GM18505 (cell line): ENCODE measurements at regions not wholly inside any gene's neighbourhood (a gene's known extent, or its start where the extent isn't known, plus 50 kb on each side); places are given as distances from the start of the nearest gene placed in this dataset.

ENCODE experiments used
- ATAC-seq: cut with Tn5 transposase; IDR thresholded peaks from one replicate; pipeline ENCODE4 v1.9.1; 2021; ENCODE audit not compliant: unreplicated experiment
- POLR2A ChIP-seq: IDR thresholded peaks from 4 replicates; pipeline ENCODE4 v1.6.1; 2011; ENCODE audit warnings: borderline replicate concordance; ENCODE audit not compliant: insufficient read depth, insufficient read length; ENCODE audit errors: extremely low read depth

- ATAC-seq: no peak
- TF ChIP-seq POLR2A: no peak
These were observed 490.4 kb downstream of the PTPRC start for GRCh38 chr1:199129247-199129646.

DNA sequence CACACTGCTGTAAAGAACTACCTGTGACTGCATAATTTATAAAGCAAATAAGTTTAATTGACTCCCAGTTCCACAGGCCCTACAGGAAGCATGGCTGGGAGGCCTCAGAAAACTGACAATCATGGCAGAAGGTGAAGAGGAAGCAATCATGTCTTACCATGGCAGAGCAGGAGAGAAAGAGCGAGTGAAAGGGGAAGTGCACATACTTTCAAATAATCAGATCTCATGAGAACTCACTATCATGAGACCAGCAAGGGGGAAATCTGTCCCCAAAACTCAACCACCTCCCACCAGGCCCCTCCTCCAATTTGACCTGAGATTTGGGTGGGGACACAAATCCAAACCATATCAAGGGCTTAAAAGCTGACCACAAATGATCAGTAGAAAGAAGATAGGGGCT is 493.2 kb downstream of the PTPRC start:
- no peak for ATAC-seq
- no peak for TF ChIP-seq POLR2A

DNA sequence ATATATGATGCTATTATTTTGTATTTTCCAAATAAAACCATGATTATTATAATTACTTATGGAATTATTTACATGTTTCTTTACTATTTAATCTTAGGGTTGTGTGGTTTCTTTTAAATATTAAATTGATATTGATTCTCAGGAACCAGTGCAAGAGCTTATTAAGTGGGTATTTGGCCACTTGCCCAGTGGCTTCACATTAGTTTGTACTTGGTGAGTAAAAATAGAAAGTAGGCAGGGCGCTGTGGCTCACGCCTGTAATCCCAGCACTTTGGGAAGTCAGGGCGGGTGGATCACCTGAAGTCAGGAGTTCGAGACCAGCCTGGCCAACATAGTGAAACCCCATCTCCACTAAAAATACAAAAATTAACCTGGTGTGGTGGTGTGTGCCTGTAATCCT is 497.1 kb downstream of the PTPRC start:
- no peak for ATAC-seq
- no peak for TF ChIP-seq POLR2A

GRCh38 chr1:199138061-199138460 is 499.2 kb downstream of the PTPRC start:
- TF ChIP-seq POLR2A: no peak
- no peak for ATAC-seq

DNA sequence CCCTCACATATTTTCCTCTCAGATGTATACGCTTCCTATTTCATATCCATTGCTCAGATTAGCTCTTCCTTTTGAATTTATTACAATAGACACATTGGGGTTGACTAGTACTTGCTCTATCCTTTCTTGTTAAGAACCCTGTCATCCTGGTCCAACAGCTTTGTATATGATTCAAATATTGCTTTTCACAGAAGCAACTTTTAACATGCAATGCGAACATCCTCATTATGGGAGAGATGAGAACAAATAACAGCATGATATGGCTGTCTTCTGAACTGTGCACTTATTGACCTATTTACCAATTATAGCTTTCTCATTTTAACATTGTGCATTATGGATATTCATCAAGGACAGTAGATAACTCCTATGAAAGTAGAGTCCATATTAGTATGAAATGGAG is 510.8 kb downstream of the PTPRC start:
- no peak for ATAC-seq
- TF ChIP-seq POLR2A: no peak

GRCh38 chr1:199150756-199151155 is 511.9 kb downstream of the PTPRC start:
- no peak for TF ChIP-seq POLR2A
- ATAC-seq: no peak

DNA sequence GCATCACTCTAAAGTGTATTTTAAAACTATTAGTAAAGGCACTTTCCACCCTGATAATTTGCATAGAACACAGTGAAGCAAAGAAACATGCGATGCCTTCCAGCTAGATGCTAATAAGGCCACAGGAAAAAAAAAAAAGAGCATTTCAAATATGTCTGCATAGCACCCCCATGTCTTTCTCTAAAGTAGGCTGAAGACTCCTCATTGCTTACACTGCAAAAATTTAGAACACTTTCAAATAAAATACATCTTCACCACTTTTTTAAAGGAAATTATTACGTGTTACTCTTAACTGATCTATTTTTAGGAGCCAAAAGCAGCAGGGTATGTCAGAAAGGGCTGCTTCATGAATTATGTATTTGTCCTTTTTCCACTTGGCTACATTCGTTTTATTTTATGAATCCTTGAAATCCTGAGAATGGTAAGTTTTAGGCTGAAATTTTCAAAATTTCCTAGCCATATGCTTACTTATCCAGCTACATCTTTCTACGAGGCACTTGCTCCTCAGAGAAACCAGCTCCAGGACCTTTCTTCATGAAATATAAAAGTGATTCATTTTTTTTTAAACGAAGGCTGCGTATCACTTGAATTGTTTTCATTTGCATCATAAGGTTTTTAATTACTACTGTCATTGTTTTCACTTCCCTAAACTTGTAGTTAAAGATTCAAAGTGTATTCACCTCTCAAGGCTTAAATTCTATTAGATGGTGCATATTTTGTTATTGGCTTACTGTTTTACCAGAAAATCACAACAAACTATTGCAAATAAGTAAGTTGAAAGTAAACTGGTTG is 513.0 kb downstream of the PTPRC start:
- peak; percentile 72 for ATAC-seq

DNA sequence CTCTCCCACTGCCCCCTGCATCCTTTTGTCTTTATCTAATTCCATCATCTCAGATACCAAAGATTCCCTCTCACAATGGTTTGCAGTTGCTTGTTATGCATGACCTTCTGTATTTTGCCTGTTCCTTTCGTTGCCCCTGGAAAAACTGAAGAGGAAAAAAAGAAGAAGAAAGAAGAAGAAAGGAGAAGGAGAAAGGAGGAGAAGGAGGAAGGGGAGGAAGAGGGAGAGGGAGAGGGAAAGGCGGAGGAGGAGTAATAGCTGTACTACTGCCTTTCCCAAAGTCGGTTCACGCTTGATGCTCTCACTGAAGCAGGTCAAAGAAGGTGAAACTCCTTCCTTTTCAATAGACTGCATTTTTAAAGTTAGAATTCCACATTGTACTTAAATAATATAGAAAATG is 513.8 kb downstream of the PTPRC start:
- TF ChIP-seq POLR2A: no peak

More for the DNA sequence above, 513.0 kb downstream of the PTPRC start:
- TF ChIP-seq POLR2A: no peak

DNA sequence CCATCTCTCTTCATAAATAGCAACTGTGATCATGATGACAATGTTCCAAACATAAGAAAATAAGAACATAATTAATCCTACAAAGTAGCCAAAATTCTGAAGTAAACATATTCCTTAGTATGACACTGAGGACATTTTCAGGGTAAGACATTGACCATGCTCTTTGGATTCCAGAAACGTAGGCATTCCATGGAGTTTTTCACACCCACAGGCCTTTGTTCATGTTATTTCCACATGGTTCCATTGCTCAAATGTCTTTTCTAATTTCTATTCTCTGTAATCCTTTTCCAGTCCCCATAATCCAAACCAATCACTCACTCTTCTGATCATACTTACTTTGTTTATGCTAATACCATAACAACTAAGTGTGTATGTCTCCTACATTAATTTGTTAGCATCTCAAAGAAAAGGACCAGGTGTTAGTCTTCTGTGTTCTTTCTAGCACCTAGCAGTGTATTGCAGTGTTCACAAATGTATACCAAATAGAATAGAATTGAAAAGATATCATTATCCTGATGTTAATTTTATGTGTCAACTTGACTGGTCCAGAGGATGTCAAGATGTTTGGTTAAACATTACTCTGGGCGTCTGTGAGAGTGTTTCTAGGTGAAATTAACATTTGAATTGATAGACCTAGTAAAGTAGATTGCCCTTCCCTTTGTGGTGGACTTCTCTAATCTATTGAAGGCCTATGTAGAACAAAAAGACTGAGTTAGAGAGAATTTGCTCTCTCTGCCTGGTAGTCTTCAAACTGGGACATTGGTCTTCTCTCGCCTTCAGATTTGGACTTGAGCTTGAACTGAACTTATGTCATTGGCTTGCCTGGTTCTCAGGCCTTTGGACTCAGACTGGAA is 516.6 kb downstream of the PTPRC start:
- TF ChIP-seq POLR2A: no peak
- no peak for ATAC-seq

More for the DNA sequence above, 513.8 kb downstream of the PTPRC start:
- no peak for ATAC-seq

DNA sequence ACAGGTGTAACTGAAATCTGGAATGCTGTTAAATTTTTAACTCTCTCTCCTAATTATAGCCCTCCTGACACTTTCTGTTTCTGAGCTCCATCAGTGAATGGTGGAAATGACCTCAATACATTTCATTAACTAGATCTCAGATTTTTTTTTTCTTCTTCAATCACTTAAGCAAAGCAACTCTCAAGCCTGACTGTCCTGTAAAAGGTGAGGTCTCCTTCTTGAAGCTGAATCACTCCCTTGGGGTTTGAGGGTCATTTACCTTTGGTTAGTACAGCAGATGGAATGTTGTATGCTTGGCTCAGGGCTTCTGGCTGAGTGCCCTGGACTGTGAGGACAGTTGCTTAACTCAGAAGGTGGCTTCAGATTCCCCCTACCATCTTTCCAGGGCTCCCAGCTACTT is 518.7 kb downstream of the PTPRC start:
- ATAC-seq: no peak
- TF ChIP-seq POLR2A: no peak

DNA sequence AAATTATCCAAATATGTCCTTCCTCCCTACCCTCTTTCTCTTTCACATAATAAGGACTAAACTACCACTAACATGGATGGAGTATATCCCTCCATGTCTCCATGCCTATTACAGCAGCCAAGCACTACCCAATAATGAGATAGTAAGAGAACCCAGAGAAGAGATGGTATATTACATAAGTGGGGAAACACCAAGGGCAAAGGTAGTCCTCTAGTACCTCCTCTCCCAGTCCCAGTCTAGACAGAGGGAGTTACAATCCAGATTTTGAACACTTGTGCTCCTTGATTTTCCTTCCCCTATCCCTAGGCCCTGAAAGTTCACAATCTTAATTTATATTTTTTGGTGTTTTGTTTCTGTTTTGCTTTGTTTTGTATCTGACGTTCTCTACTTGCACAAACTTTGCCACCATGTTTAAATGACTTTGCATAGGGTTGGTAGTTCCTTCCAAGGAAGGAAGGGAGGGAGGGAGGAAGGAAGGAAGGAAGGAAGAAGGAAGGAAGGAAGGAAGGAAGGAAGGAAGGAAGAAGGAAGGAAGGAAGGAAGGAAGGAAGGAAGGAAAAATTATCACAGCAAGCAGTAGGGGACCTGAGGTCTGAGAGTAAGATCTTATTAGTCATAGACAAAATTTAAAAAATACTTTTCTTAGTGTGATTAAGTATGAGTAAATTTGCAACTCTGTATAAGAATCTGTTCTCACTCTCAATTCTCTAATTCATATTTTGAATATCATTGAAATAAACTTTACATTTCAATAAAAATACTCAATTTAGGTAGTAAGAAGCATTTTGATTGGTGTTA is 521.9 kb downstream of the PTPRC start:
- ATAC-seq: no peak
- no peak for TF ChIP-seq POLR2A

DNA sequence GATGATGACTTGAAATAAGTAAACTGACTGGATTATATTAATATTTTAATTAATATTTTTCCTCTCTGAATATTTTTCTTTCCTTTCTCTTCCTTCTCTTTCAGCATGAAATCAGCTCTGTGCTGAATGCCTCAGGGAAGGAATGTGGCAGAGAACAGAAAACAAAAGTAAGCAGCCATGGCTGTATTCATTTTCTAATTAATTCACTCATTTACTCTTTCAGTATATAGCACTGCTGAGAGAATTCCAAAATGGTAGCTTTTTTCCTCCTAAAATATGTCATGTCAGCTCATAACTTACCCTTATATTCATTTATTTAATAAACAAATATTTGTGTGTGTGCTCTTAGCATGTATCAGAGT is 522.5 kb downstream of the PTPRC start:
- TF ChIP-seq POLR2A: no peak
- no peak for ATAC-seq

- TF ChIP-seq POLR2A: no peak
- ATAC-seq: no peak
These were observed 523.0 kb downstream of the PTPRC start for GRCh38 chr1:199161766-199162303.

- ATAC-seq: no peak
- no peak for TF ChIP-seq POLR2A
These were observed 524.4 kb downstream of the PTPRC start for GRCh38 chr1:199163267-199163666.

GRCh38 chr1:199163670-199164069 is 524.8 kb downstream of the PTPRC start:
- ATAC-seq: no peak
- TF ChIP-seq POLR2A: no peak
